ENCODE measurements at regions not wholly inside any gene's neighbourhood (a gene's known extent, or its start where the extent isn't known, plus 50 kb on each side); places are given as distances from the start of the nearest gene placed in this dataset.

GRCh38 chr3:21028412-21028811, 722.6 kb downstream of the ZNF385D start:
- no peak for DNase-seq (ENCODE audit: low spot score, unreplicated experiment)
- Mint-ChIP-seq H3K27me3 (no peaks in the 10 kb centered on the region), H3K4me3 (ENCODE audit: low read depth) (no peak overlapping the region), H3K36me3 (ENCODE audit: insufficient read depth) (no peaks in the 10 kb centered on the region), H3K4me1 (ENCODE audit: low read depth) (peaks cover 11% of the 10 kb centered on the region), H3K27ac (no peak overlapping the region), H3K9me3 (ENCODE audit: low read depth) (no peaks in the 10 kb centered on the region)
- no peak for TF ChIP-seq CTCF (IDR thresholded peaks at IDR 0.05; ENCODE audit: unreplicated experiment)

- TF ChIP-seq CTCF (IDR thresholded peaks at IDR 0.05; ENCODE audit: unreplicated experiment), result no peak
- DNase-seq (ENCODE audit: low spot score, unreplicated experiment), result no peak
- Mint-ChIP-seq H3K27ac (no peak overlapping the region), H3K27me3 (no peaks in the 10 kb centered on the region), H3K4me1 (ENCODE audit: low read depth) (peaks cover 16% of the 10 kb centered on the region), H3K9me3 (ENCODE audit: low read depth) (no peaks in the 10 kb centered on the region), H3K36me3 (ENCODE audit: insufficient read depth) (no peaks in the 10 kb centered on the region), H3K4me3 (ENCODE audit: low read depth) (no peak overlapping the region)
Observed at GRCh38 chr3:21024563-21024962, 726.4 kb downstream of the ZNF385D start.

- no peaks in the 10 kb centered on the region for H3K27me3 Mint-ChIP-seq
- no peaks in the 10 kb centered on the region for H3K36me3 Mint-ChIP-seq (ENCODE audit: insufficient read depth)
- H3K27ac Mint-ChIP-seq, result no peak overlapping the region
- peaks cover 16% of the 10 kb centered on the region for H3K4me1 Mint-ChIP-seq (ENCODE audit: low read depth)
- no peak for TF ChIP-seq CTCF (IDR thresholded peaks at IDR 0.05; ENCODE audit: unreplicated experiment)
- peaks cover 6% of the 10 kb centered on the region for H3K9me3 Mint-ChIP-seq (ENCODE audit: low read depth)
- DNase-seq (ENCODE audit: low spot score, unreplicated experiment), result no peak
- H3K4me3 Mint-ChIP-seq (ENCODE audit: low read depth), result no peak overlapping the region
Observed at GRCh38 chr3:21020681-21021080, 730.3 kb downstream of the ZNF385D start.

GRCh38 chr3:21020043-21020442, 731.0 kb downstream of the ZNF385D start:
- Mint-ChIP-seq H3K4me1 (ENCODE audit: low read depth) (peaks cover 12% of the 10 kb centered on the region), H3K27ac (no peak overlapping the region), H3K36me3 (ENCODE audit: insufficient read depth) (no peaks in the 10 kb centered on the region), H3K27me3 (no peaks in the 10 kb centered on the region), H3K9me3 (ENCODE audit: low read depth) (peaks cover 10% of the 10 kb centered on the region), H3K4me3 (ENCODE audit: low read depth) (no peak overlapping the region)
- DNase-seq (ENCODE audit: low spot score, unreplicated experiment), result no peak
- no peak for TF ChIP-seq CTCF (IDR thresholded peaks at IDR 0.05; ENCODE audit: unreplicated experiment)

GRCh38 chr3:21017115-21017852, 733.7 kb downstream of the ZNF385D start:
- Mint-ChIP-seq H3K27me3 (no peaks in the 10 kb centered on the region), H3K36me3 (ENCODE audit: insufficient read depth) (peaks cover 1% of the 10 kb centered on the region), H3K9me3 (ENCODE audit: low read depth) (peaks cover 30% of the 10 kb centered on the region), H3K27ac (no peak overlapping the region), H3K4me1 (ENCODE audit: low read depth) (peaks cover 5% of the 10 kb centered on the region), H3K4me3 (ENCODE audit: low read depth) (no peak overlapping the region)
- TF ChIP-seq CTCF (IDR thresholded peaks at IDR 0.05; ENCODE audit: unreplicated experiment), result peak; percentile 11
- no peak for DNase-seq (ENCODE audit: low spot score, unreplicated experiment)

All from progenitor cell of endocrine pancreas (in vitro differentiated cells).